ENCODE measurements at regions not wholly inside any gene's neighbourhood (a gene's known extent, or its start where the extent isn't known, plus 50 kb on each side); places are given as distances from the start of the nearest gene placed in this dataset.

GRCh38 chr9:74102702-74103101 lies 394.4 kb upstream of the RORB start:
- ATAC-seq (no peak), DNase-seq (ENCODE audit: low spot score) (no peak)
- Mint-ChIP-seq H3K4me1 (no peaks in the 10 kb centered on the region), H3K27ac (no peak overlapping the region), H3K4me3 (no peak overlapping the region), H3K9me3 (peaks cover 94% of the 10 kb centered on the region), H3K36me3 (ENCODE audit: low read depth) (peaks cover 94% of the 10 kb centered on the region), H3K27me3 (ENCODE audit: insufficient read depth, low read depth, poor library complexity) (peaks cover 39% of the 10 kb centered on the region)
- Histone ChIP-seq H3K4me1 (ENCODE audit: insufficient read depth) (no peaks in the 10 kb centered on the region), H3K4me2 (no peak overlapping the region), H3K27ac (ENCODE audit: low read depth) (no peak overlapping the region), H3K9me2 (ENCODE audit: insufficient read depth) (no peaks in the 10 kb centered on the region), H3K4me3 (no peak overlapping the region), H4K20me1 (replicated peaks; ENCODE audit: insufficient read depth) (no peaks in the 10 kb centered on the region; the same call in 1 of the 2 replicates), H3K79me2 (replicated peaks; ENCODE audit: insufficient read depth) (no peaks in the 10 kb centered on the region), H2AFZ (no peak overlapping the region), H3K36me3 (ENCODE audit: insufficient read depth) (peaks cover 24% of the 10 kb centered on the region; the same call in 1 of the 2 replicates), H3K27me3 (ENCODE audit: insufficient read depth) (peaks cover 38% of the 10 kb centered on the region), H3F3A (replicated peaks; ENCODE audit: low read depth) (no peaks in the 10 kb centered on the region)
- TF ChIP-seq STAT1 (IDR thresholded peaks at IDR 0.05; ENCODE audit: unreplicated experiment), result no peak
- TF ChIP-seq CREB1 (CRISPR knock-in tag; IDR thresholded peaks at IDR 0.05; ENCODE audit: low read depth), result no peak
- no peak for TF ChIP-seq ETS1 (IDR thresholded peaks at IDR 0.05)
- TF ChIP-seq ZNF331 (CRISPR knock-in tag; IDR thresholded peaks at IDR 0.05; ENCODE audit: low read depth), result no peak
- no peak for TF ChIP-seq EZH2 (IDR thresholded peaks at IDR 0.05; ENCODE audit: low read depth, unreplicated experiment)
- no peak for TF ChIP-seq EZH2phosphoT487 (IDR thresholded peaks at IDR 0.05; ENCODE audit: unreplicated experiment)
- no peak for TF ChIP-seq ZNF462 (CRISPR knock-in tag; IDR thresholded peaks at IDR 0.05)
- TF ChIP-seq NANOG (IDR thresholded peaks at IDR 0.05; ENCODE audit: borderline replicate concordance), result no peak
- no peak for TF ChIP-seq CTCF (conservative IDR thresholded peaks at IDR 0.05; ENCODE audit: low read depth in 2 of 2)
- no peak for TF ChIP-seq POLR2AphosphoS5 (IDR thresholded peaks at IDR 0.05; ENCODE audit: low read depth)
